ENCODE measurements at regions not wholly inside any gene's neighbourhood (a gene's known extent, or its start where the extent isn't known, plus 50 kb on each side); places are given as distances from the start of the nearest gene placed in this dataset.

DNA sequence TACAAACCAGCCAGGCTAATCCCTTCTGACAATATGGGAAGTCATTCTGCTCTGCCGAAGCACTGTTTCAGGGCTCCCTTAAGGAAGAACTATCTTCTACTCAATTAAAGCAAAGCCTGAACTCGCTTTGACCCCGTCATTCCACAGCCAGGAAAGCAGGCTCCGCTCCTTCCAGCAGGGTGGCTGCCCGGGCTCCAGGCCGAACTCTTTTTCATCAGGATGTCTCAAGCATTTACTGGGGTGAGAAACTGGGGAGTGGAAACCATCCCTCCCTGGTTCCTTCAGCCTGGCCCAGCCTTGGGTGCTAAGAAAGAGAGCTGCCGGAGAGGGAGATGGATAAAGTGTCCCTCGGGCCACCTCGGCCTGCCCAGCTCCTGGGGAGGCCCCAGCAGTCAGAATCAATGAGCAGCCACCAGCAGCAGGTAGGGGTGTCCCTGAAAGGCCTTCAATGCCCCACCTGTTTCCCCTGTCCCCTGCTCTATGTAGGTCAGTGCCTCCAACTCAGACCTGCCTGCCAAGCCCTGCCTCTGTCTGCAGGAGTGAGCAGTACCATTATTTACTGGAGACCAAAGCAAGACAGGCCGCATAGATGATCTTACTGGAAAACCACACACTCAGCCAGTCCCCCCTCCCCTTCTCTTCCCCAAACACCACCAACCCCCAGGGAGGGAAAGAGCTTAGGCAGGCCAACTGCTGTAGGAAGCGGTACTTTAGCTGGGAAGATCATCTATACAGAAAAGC, 225.6 kb upstream of the TLE3 start:
- no peak for ATAC-seq

DNA sequence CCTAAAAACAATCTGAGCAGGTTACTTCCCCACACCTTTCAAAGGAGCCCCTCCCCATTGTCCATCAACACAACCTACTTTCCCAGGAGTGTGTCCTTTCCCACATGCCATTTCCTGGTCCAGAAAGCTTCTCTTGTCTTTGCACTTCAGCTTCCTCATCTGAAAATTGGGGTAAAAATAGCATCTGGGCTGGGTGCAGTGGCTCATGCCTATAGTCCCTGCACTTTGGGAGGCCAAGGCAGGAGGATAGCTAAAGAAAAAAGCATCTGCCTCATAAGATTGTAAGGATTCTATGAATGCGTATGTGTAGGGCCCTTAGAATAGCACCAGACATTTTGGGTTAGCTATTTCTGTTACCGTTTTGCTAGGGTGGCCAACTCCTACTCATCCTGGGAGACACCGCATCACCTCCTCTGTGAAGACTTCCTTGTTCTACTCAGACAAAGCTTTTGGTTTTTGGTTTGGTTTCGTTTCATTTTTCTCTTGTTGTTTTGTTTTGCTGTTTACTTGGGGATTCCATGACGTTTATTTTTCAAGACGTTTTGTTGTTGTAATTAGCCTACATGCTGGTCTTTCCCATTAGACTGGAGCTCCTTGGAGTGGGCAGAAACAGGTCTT, 224.4 kb upstream of the TLE3 start:
- DNase-seq (no peak), ATAC-seq (no peak)

More for the DNA sequence above, 225.6 kb upstream of the TLE3 start:
- DNase-seq, result no peak

DNA sequence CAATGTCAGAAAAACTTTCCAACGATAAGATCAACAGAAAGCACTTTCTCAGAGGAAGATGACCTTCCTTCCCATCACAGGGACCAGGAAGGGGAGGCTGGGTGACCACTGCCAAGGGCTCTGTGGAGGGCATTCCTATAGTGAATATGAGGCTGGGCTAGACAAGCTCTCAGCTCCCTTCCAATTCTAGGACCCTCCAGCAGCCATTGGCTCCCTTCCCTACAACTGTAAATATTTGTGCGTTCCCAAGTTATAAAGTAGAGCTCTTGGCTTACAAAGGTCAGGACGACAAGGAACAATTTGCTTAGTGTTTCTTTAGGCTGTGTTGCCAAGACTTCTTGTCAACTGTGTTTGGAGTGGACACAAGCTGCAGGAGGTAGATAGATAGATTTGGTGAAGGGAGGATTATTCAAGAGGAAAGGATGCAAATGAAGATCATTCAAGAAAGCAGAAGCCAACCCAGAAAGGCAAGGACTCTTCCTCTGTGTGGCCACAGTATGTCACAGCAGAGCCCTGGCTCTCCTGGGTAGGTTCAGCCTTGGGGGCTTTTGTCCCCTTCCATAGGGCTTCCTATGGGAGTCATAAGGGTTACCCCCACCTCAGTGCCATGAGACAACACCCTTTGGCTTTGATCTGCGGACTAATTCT, 223.6 kb upstream of the TLE3 start:
- DNase-seq (no peak), ATAC-seq (no peak)

DNA sequence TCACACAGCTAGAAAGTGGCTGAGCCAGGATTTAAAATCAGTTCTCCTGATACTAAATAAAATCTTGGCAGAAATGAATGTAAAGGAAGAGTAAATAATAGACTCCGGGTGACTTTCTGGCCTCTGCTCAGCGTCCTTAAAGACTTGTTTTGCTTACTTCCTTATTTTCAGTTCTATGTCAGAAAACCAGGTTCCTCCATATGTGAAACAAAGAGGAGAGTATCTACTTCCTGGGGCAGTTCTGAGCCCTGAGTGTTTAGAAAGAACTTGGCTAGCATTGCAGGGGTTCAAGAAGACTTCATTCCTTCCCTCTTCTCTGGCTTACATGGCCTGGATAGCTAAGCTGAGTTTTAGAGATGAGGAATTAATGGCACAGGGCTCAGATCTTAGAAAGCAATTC, 222.8 kb upstream of the TLE3 start:
- DNase-seq (no peak), ATAC-seq (no peak)

DNA sequence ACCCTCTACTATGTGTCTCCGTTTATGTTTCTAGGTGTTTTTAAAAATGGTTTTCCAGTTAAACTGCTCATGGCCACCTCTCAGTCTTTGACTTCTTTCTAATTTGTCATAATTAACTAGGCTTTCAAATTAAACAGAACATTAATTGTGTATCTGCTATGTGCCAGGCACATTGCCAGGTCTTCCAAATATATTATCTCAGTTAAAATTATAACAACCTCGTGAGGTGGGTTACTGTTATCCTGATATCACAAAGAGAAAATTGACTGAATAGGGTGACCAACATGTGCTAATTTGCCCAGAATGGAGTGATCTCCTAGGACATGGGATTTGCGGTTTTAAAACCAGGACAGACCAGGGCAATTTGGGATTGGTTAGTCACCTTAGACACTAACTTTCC, 222.4 kb upstream of the TLE3 start:
- ATAC-seq, result no peak
- no peak for DNase-seq

DNA sequence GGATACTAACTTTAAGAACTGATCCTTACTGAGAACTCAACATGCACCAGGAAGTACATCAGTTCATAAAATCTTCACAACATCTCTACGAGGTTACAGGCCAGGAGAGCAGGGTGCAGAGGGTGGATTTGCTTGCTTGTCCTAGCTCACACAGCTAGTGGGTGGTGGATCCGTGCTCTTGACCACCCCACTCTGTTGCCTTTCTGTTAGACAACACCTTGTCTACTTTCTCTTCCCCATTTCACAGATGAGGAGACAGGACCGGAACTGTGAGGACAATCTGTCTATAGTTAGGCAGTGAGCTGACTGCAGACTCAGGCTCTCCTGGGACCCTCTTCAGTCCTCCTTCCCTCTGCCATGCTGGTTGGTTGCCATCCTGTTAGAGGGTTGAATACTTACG, 221.7 kb upstream of the TLE3 start:
- peak; percentile 40 for ATAC-seq
- DNase-seq, result no peak

DNA sequence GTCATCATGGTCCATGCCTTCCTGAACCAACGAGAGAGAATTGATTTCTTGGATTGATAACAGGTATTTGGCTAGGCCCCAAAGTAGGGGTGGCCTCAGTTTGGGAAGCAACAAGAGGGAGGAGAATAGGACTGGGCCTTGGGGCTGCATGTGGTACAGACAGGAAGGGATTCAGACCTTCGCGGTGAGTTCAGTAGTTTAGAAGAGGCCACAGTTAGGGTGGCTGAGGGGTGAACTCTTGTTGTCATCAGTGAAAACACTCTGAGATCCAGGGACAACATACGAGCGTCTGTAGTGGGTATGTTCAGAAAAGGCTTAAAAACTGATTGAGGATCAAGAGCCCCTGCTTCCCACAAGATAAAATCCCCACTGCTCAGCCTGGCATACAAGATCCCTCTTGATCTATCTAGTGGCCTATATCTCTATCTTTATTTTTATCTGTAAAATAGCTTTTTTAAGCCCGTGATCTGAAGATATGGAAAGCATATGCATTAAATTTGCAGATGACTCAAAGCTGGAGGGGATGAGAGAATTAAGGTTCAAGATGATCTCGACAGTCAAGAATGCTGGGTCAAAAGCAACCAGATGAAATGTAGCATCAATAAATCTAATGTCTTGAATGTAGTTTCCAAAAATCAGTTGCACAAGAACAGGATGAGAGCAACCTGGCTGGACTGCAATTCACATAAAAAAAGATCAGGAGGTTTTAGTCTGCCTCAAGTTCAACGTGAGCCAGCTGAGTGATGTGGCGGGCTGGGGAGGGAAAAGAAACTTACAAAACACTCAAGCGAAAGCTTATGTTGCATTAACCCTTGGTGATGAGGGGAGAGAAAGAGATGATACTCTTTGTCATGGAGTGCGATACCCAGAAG, 221.1 kb upstream of the TLE3 start:
- ATAC-seq (no peak), DNase-seq (no peak)

DNA sequence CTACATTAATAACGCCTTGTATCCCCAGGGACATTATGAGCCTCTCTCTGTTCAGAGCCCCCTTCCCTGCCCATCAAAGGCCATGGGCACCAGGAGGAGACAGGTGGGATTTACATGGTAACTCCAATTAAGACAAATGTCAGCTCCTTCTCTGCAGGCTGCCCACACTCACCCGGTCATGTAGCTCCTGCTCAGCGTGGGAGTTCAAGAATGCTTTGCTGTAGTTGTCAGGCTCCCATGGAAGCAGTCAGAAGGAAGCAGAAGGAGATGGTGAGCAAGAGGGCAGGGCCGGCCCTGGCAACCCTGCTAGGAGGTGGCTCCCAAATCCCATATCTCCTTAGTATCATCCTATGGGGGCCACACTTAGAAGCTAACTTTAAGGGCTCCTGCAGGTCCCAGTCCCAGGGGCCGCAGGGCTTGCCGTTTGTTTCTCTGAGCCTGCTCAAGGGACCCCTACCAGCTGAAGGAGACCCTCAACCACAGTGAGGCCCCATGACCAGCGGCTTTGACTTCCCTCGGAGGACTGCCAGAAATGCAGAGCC, 218.4 kb upstream of the TLE3 start:
- no peak for ATAC-seq
- DNase-seq, result no peak

DNA sequence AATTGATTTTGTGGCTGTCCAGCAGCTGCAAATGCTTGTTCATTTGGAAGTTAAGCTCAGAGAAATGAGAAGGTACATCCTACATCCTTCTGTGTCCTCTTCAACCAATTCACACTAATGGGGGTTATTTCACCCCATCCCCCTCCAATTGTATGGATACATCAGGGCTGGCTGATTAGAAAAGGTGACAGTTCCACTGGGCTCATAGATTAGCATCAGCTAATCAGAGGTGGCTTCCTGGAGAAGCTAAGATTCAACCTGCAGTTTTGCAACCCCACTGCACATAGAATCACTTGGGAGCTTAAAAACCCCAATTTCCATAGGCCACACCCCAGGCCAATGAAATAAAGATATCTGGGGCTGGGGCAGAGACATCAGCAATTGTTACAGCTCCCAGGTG, 217.7 kb upstream of the TLE3 start:
- ATAC-seq (no peak), DNase-seq (no peak)

DNA sequence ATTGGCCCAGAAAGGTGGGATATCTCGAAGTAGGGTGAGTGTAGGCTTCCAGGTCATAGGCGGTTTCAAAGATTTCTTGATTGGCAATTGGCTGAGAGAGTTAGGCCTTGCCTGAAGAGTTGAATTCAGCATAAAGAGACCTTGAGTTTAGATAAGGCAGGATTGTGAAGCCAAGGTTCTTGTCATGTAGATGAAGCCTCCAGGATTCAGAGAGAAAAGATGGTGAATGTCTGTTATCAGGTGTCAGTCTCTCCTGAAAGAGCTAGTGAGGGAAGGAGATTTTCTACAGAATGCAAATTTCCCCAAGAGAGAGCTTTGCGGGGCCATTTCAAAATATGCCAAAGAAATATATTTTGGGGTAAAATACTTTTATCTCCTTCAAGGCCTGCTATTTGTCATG, 217.0 kb upstream of the TLE3 start:
- DNase-seq (no peak), ATAC-seq (no peak)

DNA sequence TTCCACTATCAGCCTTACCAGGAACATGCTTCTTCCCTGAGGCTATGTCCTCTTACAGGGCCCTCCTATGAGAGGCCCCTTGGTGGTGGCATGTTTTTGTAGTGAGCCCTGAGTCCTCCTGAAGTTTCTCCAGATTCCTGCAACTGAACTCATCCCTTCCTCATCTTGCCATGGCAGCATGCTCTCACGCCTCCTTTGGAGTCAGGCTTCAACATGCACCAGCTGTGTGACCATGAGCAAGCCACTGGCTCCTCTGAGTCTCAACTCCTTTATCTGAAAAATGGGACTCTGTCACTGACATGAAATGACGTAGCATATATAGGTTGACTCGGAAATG, 216.3 kb upstream of the TLE3 start:
- ATAC-seq, result no peak
- DNase-seq, result no peak

DNA sequence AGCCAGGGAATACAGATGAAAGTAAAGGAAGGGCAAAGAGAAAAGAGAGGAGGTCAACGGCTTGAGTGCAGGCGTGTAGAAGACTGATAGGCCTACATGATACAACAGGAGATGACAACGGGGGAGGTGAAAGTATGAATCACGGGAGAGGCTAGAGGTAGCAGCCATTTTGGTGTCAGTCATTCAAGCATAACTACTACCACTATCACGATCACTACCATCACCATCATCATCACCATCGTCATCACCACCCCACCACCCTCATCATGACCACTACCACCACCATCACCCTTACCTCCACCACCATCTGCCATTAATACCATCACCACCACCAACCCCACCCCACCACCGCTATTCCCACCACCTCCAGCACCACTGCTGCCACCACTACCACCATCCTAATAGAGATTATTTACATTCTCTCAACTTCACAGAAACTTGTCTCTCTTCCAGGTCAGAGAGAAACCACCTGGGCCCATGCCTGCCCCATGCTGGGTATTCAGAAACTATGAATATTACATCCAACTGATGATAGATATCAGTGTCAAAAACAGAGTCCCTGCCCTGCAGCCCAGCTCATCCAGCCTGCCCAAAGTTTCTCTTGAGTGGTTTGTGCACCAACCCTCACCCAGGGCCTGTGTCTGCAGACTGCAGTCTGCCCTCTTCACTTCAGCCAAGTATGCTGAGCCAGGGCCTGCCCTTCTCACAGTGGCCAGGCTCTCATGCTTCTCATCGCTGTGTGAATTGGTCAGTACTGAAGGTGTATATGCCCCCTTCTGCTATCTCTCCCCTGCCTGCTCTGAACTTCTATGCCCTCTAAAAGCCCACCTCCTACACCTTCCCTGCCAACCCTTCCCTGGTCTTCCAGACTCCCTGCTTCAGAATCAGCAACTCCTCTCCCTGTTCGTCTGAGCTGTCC, 215.6 kb upstream of the TLE3 start:
- DNase-seq (no peak), ATAC-seq (peak; percentile 25)

DNA sequence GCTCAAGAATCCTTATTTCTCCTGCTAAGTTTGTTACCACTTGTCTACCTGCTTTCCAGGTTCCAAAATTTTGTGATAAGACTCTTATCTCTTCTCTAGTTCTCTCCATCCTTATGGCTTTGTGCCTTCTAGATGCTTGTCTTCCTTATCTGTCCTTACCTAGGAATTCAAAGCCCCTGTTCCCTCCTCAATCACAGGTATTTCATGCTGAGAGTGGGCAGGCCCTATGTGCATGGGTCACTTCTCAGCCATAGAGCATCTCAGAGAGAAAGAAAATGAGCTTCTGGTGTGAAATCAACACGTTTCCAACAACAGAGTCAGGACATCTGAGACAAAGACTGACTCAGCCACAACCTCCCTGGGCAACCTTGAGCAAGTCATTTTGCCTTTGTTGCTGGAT, 214.1 kb upstream of the TLE3 start:
- ATAC-seq, result no peak

DNA sequence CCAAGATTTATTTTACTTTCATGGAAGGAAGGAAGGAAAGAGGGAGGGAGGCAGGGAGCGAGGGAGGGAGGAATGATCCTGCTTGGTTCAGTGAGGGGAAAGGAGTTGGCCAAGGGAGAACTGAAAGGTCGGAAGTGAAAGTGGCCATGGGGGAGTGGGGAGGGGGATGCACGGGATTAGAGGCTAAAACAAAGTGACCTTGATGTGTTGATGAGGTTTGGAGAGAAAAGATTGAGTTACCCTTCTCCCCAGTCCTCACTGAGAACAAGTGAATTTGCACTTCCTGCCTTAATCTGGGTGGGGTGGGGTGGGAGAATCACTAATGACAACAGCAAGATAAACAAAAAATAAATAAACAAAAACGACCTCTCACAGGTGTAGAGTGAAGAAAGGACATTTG, 212.0 kb upstream of the TLE3 start:
- ATAC-seq, result no peak

More for the DNA sequence above, 214.1 kb upstream of the TLE3 start:
- no peak for DNase-seq

DNA sequence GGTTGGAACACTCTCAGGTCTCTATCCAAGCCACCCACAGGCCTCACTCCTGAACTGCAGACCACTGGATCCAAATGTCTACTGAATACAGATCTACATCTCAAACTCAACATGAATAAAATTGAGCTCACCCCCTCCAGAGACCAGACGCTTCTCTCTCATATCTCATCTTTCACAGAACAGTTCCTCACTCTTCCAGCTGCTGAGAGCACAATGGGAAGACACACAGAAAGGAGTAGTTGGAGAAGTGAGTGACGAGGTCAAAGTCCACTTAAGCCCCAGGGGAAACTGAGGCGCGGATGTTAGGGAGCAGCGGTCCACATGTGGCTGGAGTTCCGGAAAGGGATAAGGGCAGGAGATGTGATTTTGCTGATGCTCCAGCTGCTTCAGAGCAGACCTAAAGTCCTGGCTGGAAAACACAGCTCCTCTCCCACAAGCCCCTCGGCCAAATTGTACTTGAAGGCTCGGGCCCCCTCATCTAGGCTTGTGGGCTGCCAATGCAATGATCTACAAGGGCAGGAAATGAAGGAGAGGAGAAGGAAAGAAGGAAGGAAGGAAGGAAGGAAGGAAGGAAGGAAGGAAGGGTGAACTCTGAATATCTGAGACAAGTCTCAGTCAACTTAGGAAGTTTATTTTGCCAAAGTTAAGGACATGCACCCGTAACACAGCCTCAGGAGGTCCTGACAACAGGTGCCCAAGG, 211.2 kb upstream of the TLE3 start:
- no peak for DNase-seq
- no peak for ATAC-seq

More for the DNA sequence above, 212.0 kb upstream of the TLE3 start:
- no peak for DNase-seq

DNA sequence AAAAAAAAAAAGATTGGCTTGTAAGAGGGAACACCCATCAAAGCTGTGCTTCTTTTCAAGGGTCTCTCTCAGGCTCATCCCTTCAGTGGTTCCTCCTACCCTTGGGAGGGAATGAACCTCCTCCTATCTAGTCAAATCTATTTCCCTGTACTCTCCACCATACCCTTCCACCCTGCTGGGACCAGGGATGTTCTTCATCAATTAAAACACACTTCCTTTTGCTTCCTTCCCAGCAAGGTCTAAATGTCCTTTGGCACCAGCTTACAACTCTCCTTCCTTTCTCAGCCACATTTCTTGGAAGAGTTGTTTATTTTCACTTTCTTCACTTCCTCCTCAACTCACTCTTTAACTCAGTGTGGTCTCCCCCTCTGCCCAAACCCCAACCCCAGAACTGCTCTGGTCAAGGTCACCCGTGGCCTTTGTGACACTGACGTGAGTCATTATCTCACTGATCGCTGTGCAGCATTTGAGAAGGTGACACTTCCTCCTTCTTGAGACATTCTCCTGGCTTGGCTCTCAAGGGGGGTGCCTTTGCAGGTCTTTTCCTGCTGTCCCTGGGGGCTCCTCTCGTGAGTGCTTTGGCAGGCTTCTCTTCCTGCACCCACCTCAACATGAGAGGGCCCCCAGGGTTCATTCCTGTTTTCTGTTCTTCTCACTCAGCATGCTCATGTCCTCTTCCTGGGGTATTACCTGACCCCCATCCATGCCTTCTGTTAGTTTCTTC, 210.5 kb upstream of the TLE3 start:
- DNase-seq (peak; percentile 59), ATAC-seq (peak; percentile 87)

DNA sequence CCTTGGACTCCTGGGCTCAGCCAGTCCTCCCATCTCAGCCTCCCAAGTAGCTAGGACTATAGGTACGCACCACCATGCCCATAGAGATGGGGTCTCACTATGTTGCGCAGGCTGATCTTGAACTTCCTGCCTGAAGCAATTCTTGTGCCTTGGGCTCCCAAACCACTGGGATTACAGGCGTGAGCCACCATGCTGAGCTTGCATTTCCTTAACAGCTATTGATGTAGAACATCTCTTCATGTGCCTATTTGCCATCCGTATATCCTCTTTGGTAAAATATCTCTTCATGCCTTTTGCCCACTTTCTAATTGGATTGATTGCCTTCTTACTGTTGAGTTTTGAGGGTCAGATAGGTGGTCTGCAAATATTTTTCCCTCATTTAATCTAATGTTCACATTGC, 208.9 kb upstream of the TLE3 start:
- ATAC-seq (no peak), DNase-seq (no peak)

DNA sequence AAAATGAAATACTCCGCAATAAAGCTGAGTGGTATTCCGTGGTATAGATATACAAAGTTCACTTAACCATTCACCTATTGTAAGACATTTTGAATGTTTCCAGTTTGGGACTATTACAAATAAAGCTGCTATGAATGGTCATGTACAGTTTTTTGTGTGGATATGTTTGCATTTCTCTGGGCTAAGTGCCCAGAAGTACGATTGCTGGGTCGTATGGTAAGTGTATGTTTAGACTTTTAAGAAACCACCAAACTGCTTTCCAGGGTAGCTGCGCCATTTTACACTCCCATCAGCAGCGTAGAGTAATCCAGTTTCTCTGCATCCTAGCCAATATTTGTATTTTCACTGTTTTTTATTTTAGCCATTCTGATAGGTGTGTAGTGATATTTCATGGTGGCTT, 208.4 kb upstream of the TLE3 start:
- DNase-seq (no peak), ATAC-seq (no peak)

DNA sequence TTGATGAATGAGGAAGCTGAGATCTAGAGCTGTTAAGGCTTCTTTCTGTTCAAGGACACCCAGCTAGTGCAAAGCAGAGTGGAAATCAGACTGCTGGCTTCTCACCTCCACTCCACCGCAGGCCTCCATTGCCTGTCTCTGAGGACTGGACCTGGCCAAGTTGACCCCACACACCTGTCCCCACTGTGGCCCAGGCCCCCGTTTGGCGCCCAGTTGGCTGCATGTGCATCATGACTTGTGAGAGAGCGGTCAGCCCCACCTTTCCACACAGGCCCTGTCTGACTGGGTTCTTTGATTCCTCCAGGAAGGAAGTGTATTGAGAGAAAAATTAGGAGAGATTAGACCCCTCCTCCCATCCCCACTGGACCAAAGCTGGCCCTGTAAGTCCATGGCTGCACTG, 206.3 kb upstream of the TLE3 start:
- DNase-seq (no peak), ATAC-seq (no peak)

DNA sequence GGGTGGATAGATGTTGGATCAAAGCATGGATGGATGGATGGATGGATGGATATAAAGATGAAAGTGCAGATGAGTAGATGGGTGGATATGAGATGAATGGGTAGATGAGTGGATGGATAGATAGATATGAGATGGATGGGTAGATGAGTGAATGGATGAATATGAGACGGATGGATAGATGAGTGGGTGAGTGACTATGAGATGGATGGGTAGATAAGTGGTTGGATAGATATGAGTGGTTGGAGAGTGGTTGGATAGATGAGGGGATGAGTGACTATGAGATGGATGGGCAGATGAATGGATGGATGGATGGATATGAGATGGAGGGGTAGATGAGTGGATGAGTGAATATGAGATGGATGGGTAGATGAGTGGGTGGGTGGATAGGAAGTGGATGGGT, 204.6 kb upstream of the TLE3 start:
- no peak for DNase-seq
- no peak for ATAC-seq
